Keratinocyte (primary cell): ENCODE measurements at regions not wholly inside any gene's neighbourhood (a gene's known extent, or its start where the extent isn't known, plus 50 kb on each side); places are given as distances from the start of the nearest gene placed in this dataset.

Experiments
- DNase-seq: peaks from one replicate; pipeline ENCODE4 v3.0.0-alpha.2; 2011; ENCODE audit warnings: low read depth, missing footprints, low spot score
- FAIRE-seq: peaks from 2 replicates; lab custom pipeline; 2011; peaks lifted over from hg19 to GRCh38; lab: Jason Lieb, UNC
- H2AFZ ChIP-seq: 2 replicates; pipeline ENCODE4 v1.6.0; 2012; ENCODE audit warnings: low read length, control low read depth, inconsistent platforms; ENCODE audit not compliant: control insufficient read depth
- H3K27ac ChIP-seq: 2 replicates; pipeline ENCODE4 v1.5.1; 2011; ENCODE audit warnings: low read length; ENCODE audit not compliant: control insufficient read depth, insufficient read depth
- H3K27me3 ChIP-seq: 3 replicates; pipeline ENCODE4 v1.6.0; 2011; ENCODE audit warnings: low read length; ENCODE audit not compliant: control insufficient read depth, insufficient read depth; ENCODE audit errors: extremely low read depth
- H3K36me3 ChIP-seq, 2 experiments: 2 replicates in 1 of 2; 3 replicates in 1 of 2; pipeline ENCODE4 v1.5.1; 2011; ENCODE audit warnings: low read length in 2 of 2, mild to moderate bottlenecking in 1 of 2; ENCODE audit not compliant: control insufficient read depth in 2 of 2, insufficient read depth in 2 of 2; ENCODE audit errors: extremely low read depth in 1 of 2
- H3K4me1 ChIP-seq: 3 replicates; pipeline ENCODE4 v1.5.1; 2011; ENCODE audit warnings: low read length; ENCODE audit not compliant: control insufficient read depth, insufficient read depth; ENCODE audit errors: extremely low read depth
- H3K4me2 ChIP-seq: 3 replicates; pipeline ENCODE4 v1.6.0; 2011; ENCODE audit warnings: low read depth, low read length; ENCODE audit not compliant: control insufficient read depth, insufficient read depth; ENCODE audit errors: extremely low read depth
- H3K4me3 ChIP-seq, 3 experiments: fragments of 200-600 bp in 1 of 3; sonication (generic) in 1 of 3; 2 replicates in 2 of 3; 3 replicates in 1 of 3; pipeline ENCODE4 v1.5.1; 2011 to 2016; ENCODE audit warnings: low read length in 3 of 3, mild to moderate bottlenecking in 3 of 3, control low read depth in 2 of 3, inconsistent platforms in 1 of 3, low read depth in 1 of 3, mixed read lengths in 1 of 3, mixed run types in 1 of 3, moderate library complexity in 1 of 3; ENCODE audit not compliant: control insufficient read depth in 2 of 3, insufficient read depth in 2 of 3; ENCODE audit errors: extremely low read depth in 1 of 3
- H3K79me2 ChIP-seq: 2 replicates; pipeline ENCODE4 v1.6.0; 2012; ENCODE audit warnings: low read length; ENCODE audit not compliant: control insufficient read depth, insufficient read depth
- H3K9ac ChIP-seq: 3 replicates; pipeline ENCODE4 v1.6.0; 2011; ENCODE audit warnings: low read length; ENCODE audit not compliant: control insufficient read depth, insufficient read depth; ENCODE audit errors: extremely low read depth
- H3K9me1 ChIP-seq: 3 replicates; pipeline ENCODE4 v1.6.0; 2011; ENCODE audit warnings: low read length; ENCODE audit not compliant: control insufficient read depth, insufficient read depth; ENCODE audit errors: extremely low read depth
- H3K9me3 ChIP-seq: 2 replicates; pipeline ENCODE4 v1.5.1; 2012; ENCODE audit warnings: low read depth, low read length; ENCODE audit not compliant: control insufficient read depth
- H4K20me1 ChIP-seq: 3 replicates; pipeline ENCODE4 v1.6.0; 2011; ENCODE audit warnings: low read length; ENCODE audit not compliant: control insufficient read depth, insufficient read depth; ENCODE audit errors: extremely low read depth
- CTCF ChIP-seq, 3 experiments: IDR thresholded peaks in 1 of 3; conservative IDR thresholded peaks in 1 of 3; optimal IDR thresholded peaks in 1 of 3; 2 replicates in 2 of 3; 3 replicates in 1 of 3; pipeline versions ENCODE3 to v1.5.1; 2011; ENCODE audit warnings: low read length in 3 of 3, mild to moderate bottlenecking in 3 of 3, moderate library complexity in 2 of 3, control low read depth in 1 of 3, inconsistent platforms in 1 of 3; ENCODE audit not compliant: insufficient read depth in 2 of 3; ENCODE audit errors: extremely low read depth in 1 of 3
- EZH2 ChIP-seq: IDR thresholded peaks from one replicate; pipeline ENCODE4 v1.6.1; 2012; ENCODE audit warnings: inconsistent platforms, mild to moderate bottlenecking, low read length, moderate library complexity
- dilution Hi-C: fragments of 300-500 bp; cut with MboI; formaldehyde crosslinking; loops from one replicate; pipeline ENCODE4 v1.7.0; 2020; ENCODE audit warnings: low sequenced_read_pairs; ENCODE audit not compliant: extremely low pct_ligation_motif_present

GRCh38 chr5:96218653-96219052 lies 214.4 kb downstream of the PCSK1 start:
- Histone ChIP-seq H3K9me3 (no peaks in the 10 kb centered on the region), H3K9me1 (no peaks in the 10 kb centered on the region), H4K20me1 (no peaks in the 10 kb centered on the region), H3K9ac (no peak overlapping the region), H3K36me3 (no peaks in the 10 kb centered on the region), H3K27ac (no peak overlapping the region), H3K4me3 (no peak overlapping the region), H3K4me2 (no peak overlapping the region), H3K79me2 (no peaks in the 10 kb centered on the region), H3K4me1 (peaks cover 26% of the 10 kb centered on the region), H2AFZ (no peak overlapping the region), H3K27me3 (no peaks in the 10 kb centered on the region)
- dilution Hi-C loops = no loop called here
- FAIRE-seq = no peak
- TF ChIP-seq CTCF (optimal IDR thresholded peaks at IDR 0.05 in 1 of 3, IDR thresholded peaks at IDR 0.05 in 1 of 3, conservative IDR thresholded peaks at IDR 0.05 in 1 of 3; ENCODE audit: extremely low read depth in 1 of 3, insufficient read depth in 2 of 3, low read length in 3 of 3) (no peak), EZH2 (no peak)
- DNase-seq = no peak

DNA sequence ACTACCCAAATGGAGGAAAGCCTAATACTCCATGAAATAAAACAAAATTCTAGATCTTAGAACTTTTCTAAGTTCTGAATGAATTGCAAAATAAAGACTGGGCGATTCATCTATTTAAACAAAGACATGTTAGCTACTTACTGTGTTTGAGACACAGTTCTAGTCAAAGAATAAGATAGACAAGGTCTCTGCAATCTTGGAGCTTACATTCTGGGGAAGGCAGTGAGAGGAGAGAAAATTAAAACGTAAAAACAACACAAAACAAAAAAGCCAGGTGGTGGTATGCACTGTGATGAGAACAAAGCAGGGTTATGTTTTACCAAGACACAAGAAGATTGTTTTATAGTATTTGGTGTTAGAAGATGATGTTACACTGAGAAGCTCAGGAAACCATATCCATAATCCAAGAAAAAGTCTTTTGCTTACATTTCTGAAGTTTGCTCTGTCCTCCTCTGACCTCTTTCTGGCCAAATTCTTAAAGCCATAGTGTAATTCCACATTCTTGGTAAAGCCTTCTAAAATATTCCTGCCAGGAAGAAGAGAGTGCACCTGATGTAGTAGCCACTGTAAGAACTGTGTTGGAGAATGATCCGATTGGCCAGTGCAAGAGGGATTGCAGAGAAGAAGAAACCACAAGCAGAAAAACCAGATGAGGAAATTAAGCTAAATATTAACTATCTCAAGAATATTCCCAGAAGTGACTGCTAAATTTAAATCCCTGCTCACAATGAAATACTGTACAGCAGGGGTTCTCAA lies 218.4 kb downstream of the PCSK1 start:
- Histone ChIP-seq H3K4me1 (peaks cover 8% of the 10 kb centered on the region), H4K20me1 (no peaks in the 10 kb centered on the region), H3K9me3 (no peaks in the 10 kb centered on the region), H3K27me3 (no peaks in the 10 kb centered on the region), H3K4me2 (no peak overlapping the region), H3K9ac (no peak overlapping the region), H3K9me1 (no peaks in the 10 kb centered on the region), H2AFZ (no peak overlapping the region), H3K4me3 (no peak overlapping the region), H3K79me2 (no peaks in the 10 kb centered on the region), H3K27ac (no peak overlapping the region), H3K36me3 (no peaks in the 10 kb centered on the region)
- FAIRE-seq = peak; percentile 44
- DNase-seq = no peak
- dilution Hi-C loops = no loop called here
- TF ChIP-seq EZH2 (no peak), CTCF (optimal IDR thresholded peaks at IDR 0.05 in 1 of 3, IDR thresholded peaks at IDR 0.05 in 1 of 3, conservative IDR thresholded peaks at IDR 0.05 in 1 of 3; ENCODE audit: extremely low read depth in 1 of 3, insufficient read depth in 2 of 3, low read length in 3 of 3) (no peak)
